NCI-H2107 (cell line): ENCODE measurements at regions not wholly inside any gene's neighbourhood (a gene's known extent, or its start where the extent isn't known, plus 50 kb on each side); places are given as distances from the start of the nearest gene placed in this dataset.
"Not testable (repeated sequence)": the region's sequence is repeated elsewhere in the genome, so short reads cannot be mapped to it uniquely, and the experiment has no call there.

Experiments
- DNase-seq: peaks from one replicate; lab custom pipeline; 2025; lab: John Stamatoyannopoulos, UW

GRCh38 chr7:125127304-125127703 lies 197.7 kb upstream of the POT1 start:
- DNase-seq = no peak

GRCh38 chr7:125126376-125126775 lies 196.8 kb upstream of the POT1 start:
- DNase-seq = no peak

DNA sequence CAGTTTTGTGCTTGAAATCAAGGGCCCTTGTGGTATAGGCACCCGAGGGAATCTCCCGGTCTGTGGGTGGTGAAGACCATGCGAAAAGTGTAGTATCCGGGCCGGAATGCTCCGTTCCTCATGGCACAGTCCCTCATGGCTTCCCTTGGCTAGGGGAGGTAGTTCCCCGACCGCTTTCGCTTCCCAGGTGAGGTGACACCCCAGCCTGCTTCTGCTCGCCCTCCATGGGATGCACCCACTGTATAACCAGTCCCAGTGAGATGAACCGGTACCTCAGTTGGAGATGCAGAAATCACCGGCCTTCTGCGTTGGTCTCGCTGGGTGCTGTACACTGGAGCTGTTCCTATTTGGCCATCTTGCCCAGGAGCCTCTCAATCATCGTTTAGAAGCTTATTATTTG lies 195.7 kb upstream of the POT1 start:
- no peak for DNase-seq

GRCh38 chr7:125122173-125122572 lies 192.5 kb upstream of the POT1 start:
- no peak for DNase-seq

- DNase-seq = no peak
These were observed 190.0 kb upstream of the POT1 start for GRCh38 chr7:125119559-125120115.

- no peak for DNase-seq
These were observed 188.8 kb upstream of the POT1 start for GRCh38 chr7:125118444-125118843.

GRCh38 chr7:125112850-125113249 lies 183.2 kb upstream of the POT1 start:
- DNase-seq = no peak

DNA sequence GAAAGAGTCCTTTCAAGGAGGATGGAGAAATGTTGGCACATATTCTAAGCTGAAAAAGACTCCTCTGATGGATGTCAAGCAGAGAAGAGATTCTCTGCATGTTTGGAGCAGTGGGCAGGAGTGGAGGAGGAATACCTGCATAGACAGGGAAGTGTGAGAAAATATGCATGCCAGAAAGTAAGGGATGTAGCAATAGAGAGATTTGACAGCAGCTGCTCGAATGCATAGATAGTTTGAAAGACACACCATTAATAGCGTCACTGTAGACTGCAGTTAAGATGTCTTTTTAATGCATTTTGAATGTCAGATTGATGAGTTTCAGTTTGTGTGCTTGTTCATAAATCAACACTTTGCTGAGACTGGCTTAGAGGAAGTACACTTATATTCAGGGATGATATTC lies 169.9 kb upstream of the POT1 start:
- no peak for DNase-seq

GRCh38 chr7:125098377-125098970 lies 168.8 kb upstream of the POT1 start:
- DNase-seq = no peak

DNA sequence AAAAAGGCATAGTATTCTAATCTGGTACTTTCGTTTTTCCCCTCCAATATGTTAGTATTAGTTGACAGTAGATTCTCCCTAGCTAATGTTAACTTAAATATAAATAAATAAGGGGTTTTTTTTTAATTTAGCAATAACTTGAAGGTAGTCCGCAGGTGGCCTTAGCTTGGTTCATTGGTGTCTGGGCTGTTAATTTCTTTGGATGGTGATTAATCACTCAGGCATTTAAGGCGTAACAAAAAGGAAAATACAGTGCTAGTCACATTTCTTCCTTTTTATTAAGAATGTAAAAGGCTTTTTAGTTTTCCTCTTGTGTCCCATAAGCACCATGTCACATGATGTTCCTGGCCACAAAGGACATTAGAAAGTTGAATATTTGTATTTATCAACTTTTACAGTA lies 161.0 kb upstream of the POT1 start:
- DNase-seq = no peak

- no peak for DNase-seq
These were observed 159.5 kb upstream of the POT1 start for GRCh38 chr7:125089171-125089570.

DNA sequence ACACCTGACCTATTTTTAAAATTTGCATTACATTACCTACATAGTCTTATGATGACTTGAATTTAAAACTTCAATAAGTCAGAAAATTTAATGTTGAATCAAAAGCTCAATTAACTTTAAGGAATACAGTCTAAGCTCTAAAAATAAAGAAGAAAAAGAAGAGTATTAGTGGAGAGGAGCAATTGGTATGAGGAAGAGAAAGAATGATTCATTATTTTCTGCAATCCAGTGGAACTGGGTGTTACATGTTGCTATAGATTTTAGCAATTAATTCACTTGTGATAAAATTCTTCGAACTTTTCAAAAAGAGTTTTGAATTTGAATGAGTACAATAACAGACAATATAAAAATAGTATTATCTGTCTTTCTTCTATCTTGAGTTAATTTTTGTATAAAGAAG lies 158.9 kb upstream of the POT1 start:
- DNase-seq = no peak

GRCh38 chr7:125085084-125085483 lies 155.5 kb upstream of the POT1 start:
- DNase-seq = no peak

GRCh38 chr7:125084196-125084595 lies 154.6 kb upstream of the POT1 start:
- DNase-seq = no peak

DNA sequence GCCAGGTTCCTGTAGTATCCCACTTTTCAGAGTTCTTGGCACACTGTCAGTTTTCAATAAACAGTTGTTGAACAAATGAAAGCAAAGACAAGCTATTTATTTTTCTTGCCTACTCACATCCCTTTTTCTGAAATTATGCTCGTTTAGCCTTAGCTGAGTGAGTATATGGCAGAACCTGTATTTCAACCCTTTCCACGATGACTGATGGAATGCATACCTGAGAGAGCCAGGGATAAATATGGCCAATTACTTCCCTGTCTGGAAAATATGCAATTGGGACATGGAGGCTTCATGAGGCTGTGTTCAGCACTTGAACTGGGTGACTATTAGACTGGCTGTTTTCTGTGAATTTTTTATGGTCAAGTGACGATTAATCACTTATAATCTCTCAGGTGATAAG lies 144.5 kb upstream of the POT1 start:
- DNase-seq = no peak

- no peak for DNase-seq
These were observed 135.9 kb upstream of the POT1 start for GRCh38 chr7:125065546-125065945.

- DNase-seq = no peak
These were observed 135.4 kb upstream of the POT1 start for GRCh38 chr7:125065001-125065400.

DNA sequence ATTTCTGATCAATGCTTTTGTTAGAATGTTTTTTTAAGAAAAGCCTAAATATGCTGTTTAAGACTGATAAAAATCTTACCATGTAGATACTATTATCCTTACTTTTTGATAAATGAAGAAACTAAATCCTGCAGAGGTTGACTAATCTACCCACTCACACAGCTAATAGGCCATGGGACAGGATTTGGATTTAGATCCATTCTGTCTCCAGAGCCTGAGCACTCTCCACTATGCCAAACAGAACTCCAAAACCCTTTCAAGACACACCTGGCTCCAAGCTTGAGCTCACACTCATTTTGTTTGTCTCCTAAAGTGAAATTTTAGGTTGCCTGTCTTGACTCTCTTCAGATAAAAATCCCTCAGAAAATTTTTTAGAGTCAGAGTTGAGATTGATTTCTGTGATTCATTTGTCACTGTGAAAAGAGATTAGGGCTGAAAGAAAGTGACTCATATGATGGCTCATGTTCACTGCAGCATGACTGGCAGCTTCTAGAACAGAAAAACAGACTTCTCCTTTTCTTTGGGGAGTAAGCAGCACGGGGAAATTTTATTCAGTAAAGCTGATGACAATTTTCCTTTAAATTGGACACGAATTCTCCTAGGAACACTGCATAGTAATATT lies 132.3 kb upstream of the POT1 start:
- no peak for DNase-seq

GRCh38 chr7:125061083-125061745 lies 131.6 kb upstream of the POT1 start:
- DNase-seq = not testable (repeated sequence)

- no peak for DNase-seq
These were observed 130.3 kb upstream of the POT1 start for GRCh38 chr7:125059861-125060456.

DNA sequence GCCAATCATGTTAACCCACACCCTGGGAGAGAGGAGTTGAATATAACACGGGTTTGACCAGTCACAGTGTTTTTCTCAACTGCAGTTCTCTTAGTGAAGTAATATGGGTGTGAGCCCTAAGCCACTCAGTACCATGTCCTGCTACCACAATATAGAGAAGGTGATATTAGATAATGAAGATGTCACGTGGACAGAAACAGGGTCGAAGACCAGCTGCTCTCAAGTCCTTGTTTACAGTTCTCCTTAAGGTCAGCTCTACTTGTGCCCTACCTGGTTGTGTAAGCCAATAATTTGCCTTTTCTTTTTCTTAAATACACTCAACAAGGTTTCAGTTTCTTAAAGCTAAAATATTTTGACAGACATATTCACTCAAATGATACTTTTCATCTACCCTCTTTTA lies 128.3 kb upstream of the POT1 start:
- DNase-seq = no peak

DNA sequence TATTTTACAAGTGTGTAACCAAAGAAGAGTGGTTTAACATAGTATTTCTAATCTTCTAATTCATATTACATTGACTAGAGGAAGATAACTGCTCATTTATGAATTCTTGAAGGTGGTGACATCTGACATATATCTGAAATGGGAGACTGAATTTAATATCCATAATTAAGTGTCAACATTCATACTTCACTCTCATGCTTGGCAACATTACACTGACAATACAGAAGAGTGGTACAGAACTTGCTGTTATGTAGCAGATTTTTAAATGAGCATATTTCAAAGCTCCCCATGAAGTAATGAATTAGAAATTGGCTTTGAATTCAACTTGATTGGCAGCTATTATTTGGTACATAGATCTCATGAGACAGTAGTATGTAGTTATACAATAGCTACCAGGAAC lies 125.8 kb upstream of the POT1 start:
- no peak for DNase-seq

GRCh38 chr7:125046767-125047166 lies 117.1 kb upstream of the POT1 start:
- DNase-seq = no peak
